ENCODE measurements at regions not wholly inside any gene's neighbourhood (a gene's known extent, or its start where the extent isn't known, plus 50 kb on each side); places are given as distances from the start of the nearest gene placed in this dataset.

GRCh38 chr4:136900696-136901095 lies 631.6 kb downstream of the PCDH18 start:
- POLR2A ChIA-PET, result no interaction called here
- in situ Hi-C loops (cut with MboI) (no loop called here), intact Hi-C loops (cut with micrococcal nuclease; ENCODE audit: unreplicated experiment) (no loop called here)
- FAIRE-seq, result no peak
- TF ChIP-seq ATF3 (IDR thresholded peaks at IDR 0.05; ENCODE audit: borderline replicate concordance, extremely low read depth, low read depth, low read length) (no peak), CHD1 (IDR thresholded peaks at IDR 0.05; ENCODE audit: low read depth, low read length) (no peak), RELB (IDR thresholded peaks at IDR 0.05; ENCODE audit: low read depth) (no peak), CBX5 (IDR thresholded peaks at IDR 0.05; ENCODE audit: low read depth) (no peak), KDM1A (IDR thresholded peaks at IDR 0.05; ENCODE audit: borderline replicate concordance) (no peak)
- no TSS peak for BruUV-seq (replicated peaks)
- Histone ChIP-seq H2AFZ (ENCODE audit: control insufficient read depth, low read depth, low read length) (no peak overlapping the region), H3K4me2 (ENCODE audit: control insufficient read depth, insufficient read depth) (no peak overlapping the region), H3K27ac (ENCODE audit: control insufficient read depth, insufficient read depth) (no peak overlapping the region), H4K20me1 (ENCODE audit: control insufficient read depth, insufficient read depth) (no peaks in the 10 kb centered on the region), H3K9me3 (replicated peaks; ENCODE audit: control insufficient read depth, insufficient read depth, low read length) (no peaks in the 10 kb centered on the region), H3K4me3 (no peak overlapping the region), H3K79me2 (ENCODE audit: control insufficient read depth, insufficient read depth, low read length) (no peaks in the 10 kb centered on the region), H3K27me3 (replicated peaks in 1 of 2; ENCODE audit: control insufficient read depth in 2 of 2, insufficient read depth in 2 of 2, low read length in 1 of 2) (no peaks in the 10 kb centered on the region), H3K36me3 (ENCODE audit: control insufficient read depth in 2 of 2, insufficient read depth in 2 of 2, low read length in 1 of 2) (no peaks in the 10 kb centered on the region), H3K4me1 (ENCODE audit: control insufficient read depth, insufficient read depth, low read length) (no peaks in the 10 kb centered on the region), H3K9ac (ENCODE audit: control insufficient read depth, insufficient read depth, low read length) (no peak overlapping the region)
- SMC1A ChIA-PET (ENCODE audit: uncharacterized antibody, unreplicated experiment), result interaction anchor here (0.6 kb wide), 1 partner anchor 507 kb away, joined by 3 read pairs; no protein-coding TSS in a partner anchor
- RAD21 ChIA-PET (ENCODE audit: unreplicated experiment), result no interaction called here
- WGBS (ENCODE audit: insufficient coverage, insufficient replicate concordance, low lambda C conversion rate, missing lambda C conversion rate), result 63% methylated on average over 2 of the region's 2 CpGs
- ATAC-seq, result no peak
- CTCF ChIA-PET, result no interaction called here
- DNase-seq (ENCODE audit: low read depth, low spot score), result no peak

- BruUV-seq (replicated peaks), result no TSS peak
- TF ChIP-seq CHD4 (IDR thresholded peaks at IDR 0.05) (no peak), IKZF2 (IDR thresholded peaks at IDR 0.05) (no peak), ASH2L (IDR thresholded peaks at IDR 0.05; ENCODE audit: borderline replicate concordance, low read depth) (no peak), BHLHE40 (IDR thresholded peaks at IDR 0.05; ENCODE audit: borderline replicate concordance in 1 of 2, low read depth in 2 of 2, low read length in 1 of 2) (no peak), HSF1 (IDR thresholded peaks at IDR 0.05; ENCODE audit: low read depth, low read length) (no peak), E4F1 (IDR thresholded peaks at IDR 0.05; ENCODE audit: borderline replicate concordance, partially characterized antibody) (no peak)
These were observed 633.6 kb downstream of the PCDH18 start for GRCh38 chr4:136898590-136899248.

More at GRCh38 chr4:136898590-136899248, 633.6 kb downstream of the PCDH18 start:
- in situ Hi-C loops (cut with MboI) (no loop called here), intact Hi-C loops (cut with micrococcal nuclease; ENCODE audit: unreplicated experiment) (no loop called here)
- ChIA-PET SMC1A (ENCODE audit: uncharacterized antibody, unreplicated experiment) (no interaction called here), CTCF (no interaction called here), RAD21 (ENCODE audit: unreplicated experiment) (no interaction called here), POLR2A (no interaction called here)
- Histone ChIP-seq H3K9ac (ENCODE audit: control insufficient read depth, insufficient read depth, low read length) (no peak overlapping the region), H3K4me2 (ENCODE audit: control insufficient read depth, insufficient read depth) (no peak overlapping the region), H4K20me1 (ENCODE audit: control insufficient read depth, insufficient read depth) (no peaks in the 10 kb centered on the region), H3K4me1 (ENCODE audit: control insufficient read depth, insufficient read depth, low read length) (no peaks in the 10 kb centered on the region), H3K27ac (ENCODE audit: control insufficient read depth, insufficient read depth) (no peak overlapping the region), H3K9me3 (replicated peaks; ENCODE audit: control insufficient read depth, insufficient read depth, low read length) (no peaks in the 10 kb centered on the region), H3K36me3 (ENCODE audit: control insufficient read depth in 2 of 2, insufficient read depth in 2 of 2, low read length in 1 of 2) (no peaks in the 10 kb centered on the region), H3K79me2 (ENCODE audit: control insufficient read depth, insufficient read depth, low read length) (no peaks in the 10 kb centered on the region), H3K4me3 (no peak overlapping the region), H2AFZ (ENCODE audit: control insufficient read depth, low read depth, low read length) (no peak overlapping the region), H3K27me3 (replicated peaks in 1 of 2; ENCODE audit: control insufficient read depth in 2 of 2, insufficient read depth in 2 of 2, low read length in 1 of 2) (no peaks in the 10 kb centered on the region)
- ATAC-seq (no peak), DNase-seq (ENCODE audit: low read depth, low spot score) (no peak), FAIRE-seq (no peak)
- 0% methylated on average over 1 of the region's 1 CpG for WGBS (ENCODE audit: insufficient coverage, insufficient replicate concordance, low lambda C conversion rate, missing lambda C conversion rate)
